Neural progenitor cell (in vitro differentiated cells): ENCODE measurements at regions not wholly inside any gene's neighbourhood (a gene's known extent, or its start where the extent isn't known, plus 50 kb on each side); places are given as distances from the start of the nearest gene placed in this dataset.

Experiments used
- DNase-seq: peaks from one replicate; pipeline ENCODE4 v3.0.0-alpha.2; 2016; ENCODE audit warnings: low spot score
- H2AFZ ChIP-seq: fragments of 200-600 bp; sonication (generic); replicated peaks from 2 replicates; pipeline ENCODE4 v1.6.1; 2016; ENCODE audit warnings: antibody characterized with exemption
- H3F3A ChIP-seq: fragments of 200-600 bp; sonication (generic); 2 replicates; pipeline ENCODE4 v1.6.1; 2016; ENCODE audit warnings: antibody characterized with exemption, low read depth
- H3K27ac ChIP-seq: fragments of 200-600 bp; sonication (generic); 2 replicates; pipeline ENCODE4 v1.5.1; 2016; ENCODE audit warnings: mild to moderate bottlenecking
- H3K27me3 ChIP-seq: fragments of 200-600 bp; sonication (generic); 2 replicates; pipeline ENCODE4 v1.6.1; 2016; ENCODE audit warnings: mild to moderate bottlenecking, moderate library complexity
- H3K36me3 ChIP-seq: fragments of 200-600 bp; sonication (generic); 2 replicates; pipeline ENCODE4 v1.5.1; 2016
- H3K4me1 ChIP-seq: fragments of 200-600 bp; sonication (generic); 2 replicates; pipeline ENCODE4 v1.6.1; 2016; ENCODE audit warnings: mixed run types
- H3K4me2 ChIP-seq: fragments of 200-600 bp; sonication (generic); 2 replicates; pipeline ENCODE4 v1.6.1; 2016
- H3K4me3 ChIP-seq: fragments of 200-600 bp; sonication (generic); 2 replicates; pipeline ENCODE4 v1.5.1; 2016
- H3K79me2 ChIP-seq: fragments of 200-600 bp; sonication (generic); 2 replicates; pipeline ENCODE4 v1.6.1; 2016; ENCODE audit warnings: low read depth
- H3K9ac ChIP-seq: fragments of 200-600 bp; sonication (generic); 2 replicates; pipeline ENCODE4 v1.6.1; 2016
- H3K9me3 ChIP-seq: fragments of 200-600 bp; sonication (generic); 2 replicates; pipeline ENCODE4 v1.5.1; 2016; ENCODE audit warnings: low read depth
- H4K20me1 ChIP-seq: fragments of 200-600 bp; sonication (generic); 2 replicates; pipeline ENCODE4 v1.6.1; 2016; ENCODE audit warnings: low read depth
- H3K27ac Mint-ChIP-seq: 3 replicates; pipeline ENCODE4 v1.8.0; 2021; ENCODE audit warnings: mixed read lengths
- H3K27me3 Mint-ChIP-seq: 2 replicates; pipeline ENCODE4 v1.8.0; 2022; ENCODE audit warnings: low read depth, mild to moderate bottlenecking, inconsistent platforms, moderate library complexity, mixed read lengths; ENCODE audit not compliant: insufficient read depth
- H3K36me3 Mint-ChIP-seq: 3 replicates; pipeline ENCODE4 v1.8.0; 2021; ENCODE audit warnings: mixed read lengths
- H3K4me1 Mint-ChIP-seq: 3 replicates; pipeline ENCODE4 v1.8.0; 2021; ENCODE audit warnings: mixed read lengths
- H3K4me3 Mint-ChIP-seq: 3 replicates; pipeline ENCODE4 v1.8.0; 2021; ENCODE audit warnings: mild to moderate bottlenecking, moderate library complexity, mixed read lengths
- H3K9me3 Mint-ChIP-seq: 3 replicates; pipeline ENCODE4 v1.8.0; 2020; ENCODE audit warnings: mixed read lengths
- CTCF ChIP-seq: fragments of 200-600 bp; sonication (generic); IDR thresholded peaks from 2 replicates; pipeline ENCODE4 v1.5.1; 2017; ENCODE audit warnings: antibody characterized with exemption, mild to moderate bottlenecking
- EZH2 ChIP-seq: fragments of 200-600 bp; sonication (generic); IDR thresholded peaks from 2 replicates; pipeline ENCODE4 v1.6.1; 2017; ENCODE audit warnings: antibody characterized with exemption, mild to moderate bottlenecking, moderate library complexity
- EZH2phosphoT487 ChIP-seq: fragments of 200-600 bp; sonication (generic); IDR thresholded peaks from 2 replicates; pipeline ENCODE4 v1.6.1; 2017; ENCODE audit warnings: antibody characterized with exemption

GRCh38 chr14:98194821-98195220, 1077.2 kb downstream of the BCL11B start:
- Histone ChIP-seq H2AFZ (no peak overlapping the region), H3K79me2 (no peaks in the 10 kb centered on the region), H3K9ac (no peak overlapping the region), H3F3A (no peaks in the 10 kb centered on the region), H3K9me3 (no peaks in the 10 kb centered on the region), H3K4me2 (no peak overlapping the region), H3K36me3 (no peaks in the 10 kb centered on the region), H3K4me3 (no peak overlapping the region), H3K27me3 (no peaks in the 10 kb centered on the region), H3K27ac (no peak overlapping the region), H3K4me1 (peaks cover 8% of the 10 kb centered on the region), H4K20me1 (no peaks in the 10 kb centered on the region)
- H3K4me1 Mint-ChIP-seq: peaks cover 9% of the 10 kb centered on the region
- H3K27ac Mint-ChIP-seq: no peak overlapping the region
- H3K36me3 Mint-ChIP-seq: no peaks in the 10 kb centered on the region
- H3K4me3 Mint-ChIP-seq: no peak overlapping the region
- no peak for DNase-seq
- H3K27me3 Mint-ChIP-seq: no peaks in the 10 kb centered on the region
- no peak for TF ChIP-seq EZH2phosphoT487
- H3K9me3 Mint-ChIP-seq: no peaks in the 10 kb centered on the region

GRCh38 chr14:98195256-98195655, 1076.7 kb downstream of the BCL11B start:
- no peaks in the 10 kb centered on the region for H3K9me3 Mint-ChIP-seq
- Histone ChIP-seq H2AFZ (no peak overlapping the region), H3K4me1 (peaks cover 8% of the 10 kb centered on the region), H3K27ac (no peak overlapping the region), H3K9ac (no peak overlapping the region), H3K4me2 (peak overlapping the region; percentile 52), H3K36me3 (no peaks in the 10 kb centered on the region), H3K27me3 (no peaks in the 10 kb centered on the region), H3K9me3 (no peaks in the 10 kb centered on the region), H4K20me1 (no peaks in the 10 kb centered on the region), H3K4me3 (no peak overlapping the region), H3F3A (no peaks in the 10 kb centered on the region), H3K79me2 (no peaks in the 10 kb centered on the region)
- H3K4me1 Mint-ChIP-seq: peaks cover 9% of the 10 kb centered on the region
- H3K27me3 Mint-ChIP-seq: no peaks in the 10 kb centered on the region
- no peak overlapping the region for H3K4me3 Mint-ChIP-seq
- no peaks in the 10 kb centered on the region for H3K36me3 Mint-ChIP-seq
- TF ChIP-seq EZH2phosphoT487: no peak
- TF ChIP-seq CTCF: no peak
- no peak for TF ChIP-seq EZH2
- no peak for DNase-seq
- H3K27ac Mint-ChIP-seq: no peak overlapping the region

GRCh38 chr14:98197933-98198332, 1074.1 kb downstream of the BCL11B start:
- Histone ChIP-seq H3K4me1 (peaks cover 8% of the 10 kb centered on the region), H3K9me3 (no peaks in the 10 kb centered on the region), H3F3A (no peaks in the 10 kb centered on the region), H2AFZ (no peak overlapping the region), H3K27me3 (no peaks in the 10 kb centered on the region), H3K36me3 (no peaks in the 10 kb centered on the region), H3K27ac (no peak overlapping the region), H3K79me2 (no peaks in the 10 kb centered on the region), H4K20me1 (no peaks in the 10 kb centered on the region), H3K4me3 (no peak overlapping the region), H3K9ac (no peak overlapping the region), H3K4me2 (no peak overlapping the region)
- H3K36me3 Mint-ChIP-seq: no peaks in the 10 kb centered on the region
- peaks cover 9% of the 10 kb centered on the region for H3K4me1 Mint-ChIP-seq
- H3K27me3 Mint-ChIP-seq: peaks cover 2% of the 10 kb centered on the region
- no peak for DNase-seq
- TF ChIP-seq EZH2: no peak
- TF ChIP-seq EZH2phosphoT487: no peak
- TF ChIP-seq CTCF: no peak
- H3K4me3 Mint-ChIP-seq: no peak overlapping the region
- H3K9me3 Mint-ChIP-seq: no peaks in the 10 kb centered on the region
- no peak overlapping the region for H3K27ac Mint-ChIP-seq

- Histone ChIP-seq H3K27ac (no peak overlapping the region), H4K20me1 (no peaks in the 10 kb centered on the region), H3K79me2 (no peaks in the 10 kb centered on the region), H3K27me3 (no peaks in the 10 kb centered on the region), H3K4me1 (peaks cover 8% of the 10 kb centered on the region), H3K36me3 (no peaks in the 10 kb centered on the region), H3K9me3 (no peaks in the 10 kb centered on the region), H3K4me3 (no peak overlapping the region), H3K9ac (no peak overlapping the region), H3F3A (no peaks in the 10 kb centered on the region), H3K4me2 (no peak overlapping the region), H2AFZ (no peak overlapping the region)
- TF ChIP-seq CTCF (no peak), EZH2 (no peak), EZH2phosphoT487 (no peak)
- no peak for DNase-seq
- H3K36me3 Mint-ChIP-seq: no peaks in the 10 kb centered on the region
- H3K4me1 Mint-ChIP-seq: peaks cover 11% of the 10 kb centered on the region
- H3K9me3 Mint-ChIP-seq: no peaks in the 10 kb centered on the region
- H3K27ac Mint-ChIP-seq: no peak overlapping the region
- peaks cover 2% of the 10 kb centered on the region for H3K27me3 Mint-ChIP-seq
- H3K4me3 Mint-ChIP-seq: no peak overlapping the region
Observed at GRCh38 chr14:98198385-98198784, 1073.6 kb downstream of the BCL11B start.
